ENCODE measurements at regions not wholly inside any gene's neighbourhood (a gene's known extent, or its start where the extent isn't known, plus 50 kb on each side); places are given as distances from the start of the nearest gene placed in this dataset.
"Not testable (repeated sequence)": the region's sequence is repeated elsewhere in the genome, so short reads cannot be mapped to it uniquely, and the experiment has no call there.

DNA sequence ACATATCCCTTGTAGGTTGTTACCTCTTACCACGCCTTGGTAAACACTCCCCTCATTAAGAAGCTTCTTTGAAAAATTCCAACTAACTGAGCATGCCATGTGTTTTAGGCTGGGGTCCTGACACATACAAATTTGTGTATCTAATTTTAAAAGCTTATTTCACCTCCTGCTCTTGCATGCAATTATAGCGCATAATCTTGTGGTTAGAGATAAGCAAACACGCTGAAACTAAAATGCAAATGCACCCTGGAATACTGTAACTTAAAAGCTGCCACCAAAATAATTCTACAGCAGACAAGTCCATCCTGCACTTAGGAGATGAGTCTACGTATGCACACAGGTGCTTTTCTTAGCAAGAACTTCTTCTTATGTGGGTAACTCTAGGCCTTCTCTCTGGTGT lies 990.2 kb downstream of the TSN start:
- no peak for ATAC-seq

DNA sequence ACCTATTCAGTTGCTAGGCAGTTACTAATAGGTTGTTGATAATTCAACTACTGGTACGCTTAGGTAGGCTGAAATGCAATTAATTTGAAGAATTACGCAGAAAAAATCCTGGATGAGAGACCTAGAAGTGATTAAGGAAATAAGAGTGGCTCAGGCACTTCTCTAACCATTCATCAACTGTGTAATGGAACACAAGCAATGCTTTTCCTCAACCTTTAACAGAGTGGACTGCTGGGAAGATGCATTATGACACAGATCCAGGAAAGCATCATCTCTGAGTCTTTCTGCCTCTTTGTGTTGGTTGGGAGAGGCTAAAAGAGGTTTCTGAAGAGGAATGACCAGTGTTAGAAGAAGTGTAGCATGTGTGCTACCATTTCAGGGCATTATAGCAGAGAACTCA lies 992.2 kb downstream of the TSN start:
- no peak for ATAC-seq

GRCh38 chr2:122748552-122749011 lies 993.1 kb downstream of the TSN start:
- ATAC-seq = no peak

- no peak for ATAC-seq
These were observed 994.0 kb downstream of the TSN start for GRCh38 chr2:122749405-122749804.

- no peak for ATAC-seq
These were observed 994.6 kb downstream of the TSN start for GRCh38 chr2:122750095-122750494.

- no peak for ATAC-seq
These were observed 995.4 kb downstream of the TSN start for GRCh38 chr2:122750808-122751207.

DNA sequence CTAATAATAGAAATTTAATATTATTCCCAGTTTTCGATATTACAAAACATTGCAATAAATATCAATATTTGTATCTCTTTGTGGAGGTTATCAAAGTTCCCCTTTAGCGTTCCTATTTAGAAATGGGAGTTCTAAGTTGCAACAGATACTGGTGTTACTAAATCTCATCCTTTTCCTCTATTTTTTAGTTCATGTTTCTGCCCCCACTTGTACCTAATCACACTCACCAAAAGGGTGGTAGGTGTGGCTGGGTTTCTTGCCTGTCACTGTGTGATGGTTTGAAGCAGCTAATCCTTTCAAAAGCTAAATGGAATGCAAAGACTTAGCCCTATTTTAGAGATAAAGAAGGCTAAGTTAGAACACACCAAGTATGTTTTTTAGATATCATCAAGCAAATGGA lies 997.9 kb downstream of the TSN start:
- ATAC-seq = no peak

DNA sequence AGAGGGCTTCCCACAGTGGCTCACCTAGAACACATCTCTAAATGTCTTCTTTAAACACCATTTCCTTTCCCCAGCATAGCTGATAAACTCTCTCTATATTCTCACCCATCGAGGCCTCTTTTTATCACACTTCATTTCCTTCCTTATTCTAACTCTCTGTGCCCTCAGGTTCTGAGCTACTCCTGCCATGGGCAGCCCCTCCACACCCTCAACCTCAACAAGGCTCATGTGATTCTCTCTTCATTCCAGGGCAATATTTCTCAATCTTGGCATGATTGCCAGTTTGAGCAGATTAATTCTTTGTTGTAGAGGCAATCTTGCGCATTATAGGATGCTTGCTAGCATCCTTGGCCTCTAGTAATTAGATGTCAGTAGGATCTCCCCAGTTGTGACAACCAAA lies 999.1 kb downstream of the TSN start:
- no peak for ATAC-seq

- ATAC-seq = no peak
These were observed 999.9 kb downstream of the TSN start for GRCh38 chr2:122755281-122755780.

GRCh38 chr2:122758967-122759366 lies 1003.5 kb downstream of the TSN start:
- ATAC-seq = no peak

DNA sequence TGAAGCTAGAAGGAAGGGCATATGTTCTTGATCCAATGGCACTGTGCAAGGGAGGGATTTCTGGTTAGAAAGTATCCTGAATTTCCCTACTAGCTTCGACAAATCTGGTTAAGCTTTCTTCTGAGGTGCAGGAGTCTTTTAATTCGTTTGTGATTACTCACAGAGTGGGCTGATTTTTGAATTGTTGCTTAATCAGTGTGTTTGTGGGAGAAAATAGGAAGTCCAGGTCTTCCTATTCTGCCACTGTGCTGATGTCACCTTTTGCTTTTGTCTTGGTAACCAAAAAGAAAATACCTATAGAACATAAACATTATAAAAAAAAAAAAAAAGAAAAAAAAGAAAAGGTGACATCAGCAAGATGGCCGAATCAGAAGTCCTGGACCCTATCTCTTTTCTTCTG lies 1008.6 kb downstream of the TSN start:
- ATAC-seq = no peak

DNA sequence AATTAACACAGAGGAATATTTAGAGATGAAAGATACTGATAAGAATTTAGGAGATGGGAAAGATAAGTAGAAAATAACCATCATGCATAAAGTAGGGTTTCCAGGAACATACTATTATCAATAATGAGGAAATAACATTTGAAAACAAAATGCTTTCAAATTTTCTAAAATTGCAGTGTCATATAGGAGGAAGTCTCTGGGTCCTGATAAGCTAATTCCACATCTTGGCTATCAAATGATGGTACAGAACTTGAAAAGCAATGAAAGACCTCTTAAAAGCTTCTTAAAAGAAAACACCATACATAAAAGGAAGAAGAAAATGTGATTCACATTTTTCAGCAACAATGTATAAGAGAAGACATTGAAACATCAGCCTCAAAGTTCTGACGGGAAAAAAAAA lies 1024.8 kb downstream of the TSN start:
- ATAC-seq = no peak

- ATAC-seq = no peak
These were observed 1038.6 kb downstream of the TSN start for GRCh38 chr2:122794100-122794499.

- no peak for ATAC-seq
These were observed 1040.3 kb downstream of the TSN start for GRCh38 chr2:122795763-122796162.

DNA sequence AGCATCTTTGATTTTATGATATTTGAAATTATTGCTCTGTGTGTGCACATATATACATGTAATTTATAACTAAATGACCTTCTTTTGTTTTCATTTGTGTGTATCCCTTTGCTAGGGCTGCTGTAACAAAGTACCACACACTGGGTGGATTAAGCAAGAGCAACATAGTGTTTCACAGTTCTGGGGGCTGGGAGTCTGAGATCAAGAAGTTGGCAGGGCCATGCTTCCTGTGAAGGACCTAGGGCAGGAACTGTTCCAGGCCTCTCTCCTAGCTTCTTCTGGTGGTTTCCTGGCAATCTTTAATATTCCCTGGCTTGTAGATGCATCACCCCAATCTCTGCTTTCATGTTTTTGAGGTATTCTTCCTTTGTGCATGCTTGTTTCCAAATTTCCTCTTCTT lies 1043.9 kb downstream of the TSN start:
- no peak for ATAC-seq

DNA sequence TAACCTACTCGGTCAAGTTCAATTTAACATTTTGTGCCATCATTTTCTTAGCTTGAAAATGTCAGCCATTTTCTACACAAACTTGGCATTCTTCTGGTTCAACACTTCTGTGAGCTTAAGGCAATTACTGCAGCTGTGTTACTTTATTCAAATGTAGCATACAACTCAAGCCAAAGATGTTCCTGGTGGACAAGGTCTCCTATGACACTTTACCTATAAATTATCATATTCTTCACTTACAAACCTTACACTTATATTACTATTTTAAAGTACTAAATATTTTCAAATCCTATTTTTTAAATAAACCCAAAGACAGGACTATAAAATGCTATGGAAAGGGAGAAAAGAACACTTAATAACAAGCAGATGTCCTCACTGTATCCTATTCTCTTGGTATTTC lies 1045.3 kb downstream of the TSN start:
- no peak for ATAC-seq

DNA sequence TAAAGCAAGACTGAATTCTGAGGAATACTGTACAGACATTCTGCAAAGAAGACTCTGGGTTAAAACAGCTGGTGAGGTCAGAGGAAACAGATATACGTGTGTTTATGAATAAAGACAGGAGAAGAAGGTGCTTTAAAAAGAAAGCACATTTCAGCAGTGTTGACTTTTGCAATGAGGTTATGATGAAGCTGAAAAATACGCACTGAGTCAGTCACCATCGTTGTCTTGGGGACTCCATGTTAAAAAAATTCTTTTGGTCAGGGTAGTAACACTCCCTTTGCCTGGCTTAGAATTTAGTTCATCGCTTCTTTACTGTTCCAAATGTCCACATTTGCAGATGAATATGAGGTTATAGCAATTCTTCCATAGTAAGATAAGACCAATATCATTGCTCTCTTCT lies 1049.0 kb downstream of the TSN start:
- ATAC-seq = no peak

- no peak for ATAC-seq
These were observed 1049.9 kb downstream of the TSN start for GRCh38 chr2:122805346-122805745.

DNA sequence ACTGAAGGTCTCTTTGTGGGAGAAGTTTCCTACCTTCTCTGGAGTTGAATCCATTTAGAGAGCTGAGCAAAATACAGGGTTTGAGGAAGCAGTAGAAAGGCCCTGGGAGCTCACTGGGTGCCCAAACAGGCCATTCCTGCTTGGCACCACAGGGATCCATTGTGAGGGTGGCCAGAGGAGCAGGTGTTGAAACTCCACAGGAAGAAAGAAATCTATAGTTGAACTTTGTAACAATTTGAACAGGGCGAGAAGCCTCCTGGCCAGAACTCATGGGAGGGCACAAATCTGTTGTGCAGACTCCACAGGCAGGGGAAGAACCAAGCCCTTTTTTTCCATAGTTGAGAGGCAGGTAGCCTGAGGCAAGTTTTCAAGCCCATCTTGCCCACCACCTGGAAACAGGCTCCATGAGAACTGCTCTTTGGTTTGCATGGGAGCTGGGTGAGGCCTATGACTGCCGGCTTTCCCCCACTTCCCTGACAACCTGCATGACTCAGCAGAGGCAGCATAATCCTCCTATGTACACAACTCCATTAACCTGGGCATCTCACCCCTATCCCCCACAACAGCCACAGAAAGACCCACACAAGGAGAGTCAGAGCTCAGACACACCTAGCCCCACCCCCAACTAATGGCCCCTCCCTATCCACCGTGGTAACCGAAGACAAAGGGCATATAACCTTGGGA lies 1053.0 kb downstream of the TSN start:
- no peak for ATAC-seq

GRCh38 chr2:122812214-122812613 lies 1056.8 kb downstream of the TSN start:
- not testable (repeated sequence) for ATAC-seq

- ATAC-seq = no peak
These were observed 1059.7 kb downstream of the TSN start for GRCh38 chr2:122815120-122815519.

DNA sequence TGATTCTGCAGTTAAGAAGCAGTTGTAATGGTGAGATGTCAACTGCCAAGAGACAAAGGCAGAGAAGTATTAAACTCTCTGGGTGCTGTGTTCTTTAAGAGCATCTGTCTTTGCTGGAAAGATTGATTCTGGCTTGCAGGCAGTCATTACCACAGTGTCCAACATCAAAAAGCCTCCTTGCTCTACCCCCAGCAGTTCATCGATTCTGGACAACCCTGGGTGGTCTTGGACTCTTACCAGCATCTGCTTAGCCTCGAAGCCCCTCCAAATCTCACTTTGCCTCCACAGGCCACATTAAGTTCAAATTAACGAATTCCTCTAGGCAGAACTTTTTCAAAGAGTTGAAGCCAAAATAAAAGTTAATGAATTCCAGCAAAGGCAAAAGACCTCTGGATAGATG lies 1061.4 kb downstream of the TSN start:
- no peak for ATAC-seq

DNA sequence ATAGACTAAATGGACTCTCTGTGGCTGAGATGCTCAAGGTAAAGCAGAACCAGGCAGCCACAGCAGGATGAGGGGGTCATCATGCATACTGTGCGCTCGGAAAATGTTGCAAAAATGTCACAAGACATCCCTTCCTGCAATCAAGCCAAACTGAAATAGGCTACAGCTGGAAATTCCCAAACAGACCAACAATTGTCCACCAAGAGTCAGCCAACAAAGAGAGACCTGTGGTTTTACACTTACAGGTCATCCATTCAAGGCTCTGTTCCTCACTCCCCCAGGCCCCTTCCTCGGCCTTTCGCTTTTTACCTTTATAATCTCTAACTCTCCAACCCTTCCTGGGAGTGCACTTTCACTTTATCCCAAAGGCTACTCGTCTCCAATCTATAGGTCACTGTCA lies 1066.9 kb downstream of the TSN start:
- no peak for ATAC-seq

DNA sequence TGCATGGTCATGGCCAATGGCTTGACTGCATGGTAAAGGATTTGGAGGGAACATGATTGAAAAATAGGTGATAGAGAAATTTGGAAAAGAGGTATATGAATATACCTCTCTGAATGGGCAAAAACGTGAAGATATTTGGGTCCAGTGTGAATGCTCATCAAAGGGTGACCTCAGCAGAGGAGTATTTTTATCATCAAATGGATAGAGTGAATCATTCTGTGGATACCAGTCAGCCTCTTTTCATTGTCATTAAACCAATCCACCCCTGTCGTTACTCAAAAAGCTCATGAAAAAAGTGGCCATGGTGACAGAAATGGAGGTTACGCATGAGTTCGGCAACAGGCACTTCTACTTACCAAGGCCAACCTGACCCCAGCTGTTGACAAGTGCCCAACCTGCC lies 1074.7 kb downstream of the TSN start:
- ATAC-seq = no peak

GRCh38 chr2:122831649-122832048 lies 1076.2 kb downstream of the TSN start:
- ATAC-seq = no peak

All from esophagus mucosa (tissue), 1 donor.